Natural killer cell (primary cell): ENCODE measurements at regions not wholly inside any gene's neighbourhood (a gene's known extent, or its start where the extent isn't known, plus 50 kb on each side); places are given as distances from the start of the nearest gene placed in this dataset.

ENCODE experiments used
- ATAC-seq, 3 donors: fragments of 150-1000 bp in 2 of 3; fragments of 200-7000 bp in 1 of 3; cut with Tn5 transposase; 1 replicate in 1 of 3; 2 replicates in 2 of 3; pipeline ENCODE4 v1.10.0; 2021; ENCODE audit warnings: mild to moderate bottlenecking in 2 of 3, moderate library complexity in 2 of 3
- DNase-seq, 2 donors: peaks; one replicate each; pipeline versions ENCODE4 v3.0.0 to v3.0.0-alpha.2; 2013 to 2021; ENCODE audit warnings: mixed read lengths in 1 of 2
- H3K27ac ChIP-seq: one replicate; pipeline ENCODE4 v1.5.1; 2013; ENCODE audit warnings: mild to moderate bottlenecking, low read length
- H3K27me3 ChIP-seq: one replicate; pipeline ENCODE4 v1.6.1; 2013; ENCODE audit warnings: low read length; ENCODE audit not compliant: control insufficient read depth, insufficient read depth
- H3K36me3 ChIP-seq: one replicate; pipeline ENCODE4 v1.6.1; 2013; ENCODE audit warnings: low read length; ENCODE audit not compliant: control insufficient read depth, insufficient read depth
- H3K4me1 ChIP-seq: one replicate; pipeline ENCODE4 v1.6.1; 2013; ENCODE audit warnings: low read length; ENCODE audit not compliant: control insufficient read depth, insufficient read depth
- H3K4me3 ChIP-seq: one replicate; pipeline ENCODE4 v1.5.1; 2013; ENCODE audit warnings: low read length
- H3K9me3 ChIP-seq: one replicate; pipeline ENCODE4 v1.6.1; 2013; ENCODE audit warnings: low read length; ENCODE audit not compliant: control insufficient read depth, insufficient read depth
- H3K27ac Mint-ChIP-seq, 2 donors: one replicate each; pipeline ENCODE4 v1.8.0; 2022; ENCODE audit warnings: mild to moderate bottlenecking in 2 of 2, mixed read lengths in 2 of 2, moderate library complexity in 1 of 2
- H3K27me3 Mint-ChIP-seq, 2 donors: one replicate each; pipeline ENCODE4 v1.8.0; 2022; ENCODE audit warnings: low read depth in 2 of 2, mixed read lengths in 2 of 2
- H3K36me3 Mint-ChIP-seq: one replicate; pipeline ENCODE4 v1.8.0; 2022; ENCODE audit warnings: mixed read lengths
- H3K4me1 Mint-ChIP-seq, 2 donors: one replicate each; pipeline ENCODE4 v1.8.0; 2022; ENCODE audit warnings: mixed read lengths in 2 of 2
- H3K4me3 Mint-ChIP-seq: one replicate; pipeline ENCODE4 v1.8.0; 2022; ENCODE audit warnings: mild to moderate bottlenecking, moderate library complexity, mixed read lengths
- H3K9me3 Mint-ChIP-seq, 2 donors: one replicate each; pipeline ENCODE4 v1.8.0; 2022; ENCODE audit warnings: mixed read lengths in 2 of 2
- WGBS: methylation state at CpG from one replicate; pipeline ENCODE4 v1.1.7; 2013; ENCODE audit warnings: missing lambda C conversion rate; ENCODE audit not compliant: insufficient coverage; 5-methylcytosine and 5-hydroxymethylcytosine counted together
- intact Hi-C: fragments of 100-400 bp; cut with micrococcal nuclease; formaldehyde crosslinking; loops from one replicate; pipeline ENCODE4 v1.14.2; 2022
- TF ChIP-seq, protein P1 (sequence below): fragments of 200-600 bp; IDR thresholded peaks from one replicate; pipeline ENCODE4 v1.8.0; 2022; ENCODE audit warnings: antibody characterized with exemption

GRCh38 chr2:53473236-53473635 is 294.4 kb upstream of the CHAC2 start:
- 73% methylated on average over 4 of the region's 4 CpGs for WGBS
- no peak for ATAC-seq
- Histone ChIP-seq H3K4me1 (no peaks in the 10 kb centered on the region), H3K9me3 (no peaks in the 10 kb centered on the region), H3K27ac (no peak overlapping the region), H3K27me3 (no peaks in the 10 kb centered on the region), H3K4me3 (no peak overlapping the region), H3K36me3 (no peaks in the 10 kb centered on the region)
- Mint-ChIP-seq H3K4me3 (no peak overlapping the region), H3K9me3 (peaks cover 2 to 4% of the 10 kb centered on the region in 2 donors), H3K36me3 (no peaks in the 10 kb centered on the region), H3K4me1 (no peaks in the 10 kb centered on the region), H3K27ac (no peak overlapping the region), H3K27me3 (no peaks in the 10 kb centered on the region)
- intact Hi-C loops: no loop called here
- DNase-seq: no peak
- TF ChIP-seq, protein P1, sequence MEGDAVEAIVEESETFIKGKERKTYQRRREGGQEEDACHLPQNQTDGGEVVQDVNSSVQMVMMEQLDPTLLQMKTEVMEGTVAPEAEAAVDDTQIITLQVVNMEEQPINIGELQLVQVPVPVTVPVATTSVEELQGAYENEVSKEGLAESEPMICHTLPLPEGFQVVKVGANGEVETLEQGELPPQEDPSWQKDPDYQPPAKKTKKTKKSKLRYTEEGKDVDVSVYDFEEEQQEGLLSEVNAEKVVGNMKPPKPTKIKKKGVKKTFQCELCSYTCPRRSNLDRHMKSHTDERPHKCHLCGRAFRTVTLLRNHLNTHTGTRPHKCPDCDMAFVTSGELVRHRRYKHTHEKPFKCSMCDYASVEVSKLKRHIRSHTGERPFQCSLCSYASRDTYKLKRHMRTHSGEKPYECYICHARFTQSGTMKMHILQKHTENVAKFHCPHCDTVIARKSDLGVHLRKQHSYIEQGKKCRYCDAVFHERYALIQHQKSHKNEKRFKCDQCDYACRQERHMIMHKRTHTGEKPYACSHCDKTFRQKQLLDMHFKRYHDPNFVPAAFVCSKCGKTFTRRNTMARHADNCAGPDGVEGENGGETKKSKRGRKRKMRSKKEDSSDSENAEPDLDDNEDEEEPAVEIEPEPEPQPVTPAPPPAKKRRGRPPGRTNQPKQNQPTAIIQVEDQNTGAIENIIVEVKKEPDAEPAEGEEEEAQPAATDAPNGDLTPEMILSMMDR: no peak

GRCh38 chr2:53467467-53468180 is 300.0 kb upstream of the CHAC2 start:
- ATAC-seq: no peak

GRCh38 chr2:53463806-53464726 is 303.5 kb upstream of the CHAC2 start:
- TF ChIP-seq, protein P1: no peak
- ATAC-seq: no peak
- Mint-ChIP-seq H3K36me3 (no peaks in the 10 kb centered on the region), H3K4me1 (no peaks in the 10 kb centered on the region), H3K27ac (no peak overlapping the region), H3K27me3 (no peaks in the 10 kb centered on the region), H3K4me3 (no peak overlapping the region), H3K9me3 (peaks cover 2% of the 10 kb centered on the region in 2 donors)
- Histone ChIP-seq H3K36me3 (no peaks in the 10 kb centered on the region), H3K4me3 (no peak overlapping the region), H3K9me3 (no peaks in the 10 kb centered on the region), H3K27me3 (no peaks in the 10 kb centered on the region), H3K4me1 (no peaks in the 10 kb centered on the region), H3K27ac (no peak overlapping the region)
- DNase-seq: no peak
- intact Hi-C loops: no loop called here
- no CpG with 5 or more reads among the region's 3 CpGs for WGBS

More at GRCh38 chr2:53467467-53468180, 300.0 kb upstream of the CHAC2 start:
- no peaks in the 10 kb centered on the region for H3K4me1 ChIP-seq
- no peaks in the 10 kb centered on the region for H3K27me3 ChIP-seq
- H3K27me3 Mint-ChIP-seq: no peaks in the 10 kb centered on the region
- no peak overlapping the region for H3K4me3 Mint-ChIP-seq
- peaks cover 0 to 2% of the 10 kb centered on the region in 2 donors for H3K9me3 Mint-ChIP-seq
- intact Hi-C loops: no loop called here
- TF ChIP-seq, protein P1: no peak
- H3K27ac ChIP-seq: no peak overlapping the region
- H3K4me1 Mint-ChIP-seq: no peaks in the 10 kb centered on the region
- no peak overlapping the region for H3K4me3 ChIP-seq
- no peaks in the 10 kb centered on the region for H3K36me3 Mint-ChIP-seq
- WGBS: 86% methylated on average over 4 of the region's 4 CpGs
- no peaks in the 10 kb centered on the region for H3K9me3 ChIP-seq
- no peak for DNase-seq
- no peaks in the 10 kb centered on the region for H3K36me3 ChIP-seq
- no peak overlapping the region for H3K27ac Mint-ChIP-seq
